MM.1S (cell line): ENCODE measurements at regions not wholly inside any gene's neighbourhood (a gene's known extent, or its start where the extent isn't known, plus 50 kb on each side); places are given as distances from the start of the nearest gene placed in this dataset.

Experiments used
- CTCF ChIP-seq: fragments of 300-600 bp; sonication (generic); IDR thresholded peaks from 2 replicates; pipeline ENCODE4 v1.5.1; 2016; ENCODE audit warnings: antibody characterized with exemption, low read length, mixed read lengths
- EZH2 ChIP-seq: fragments of 300-600 bp; sonication (generic); optimal IDR thresholded peaks from 2 replicates; pipeline ENCODE3; 2017; ENCODE audit warnings: low read depth, mild to moderate bottlenecking, antibody characterized with exemption, low read length, mixed read lengths
- EZH2phosphoT487 ChIP-seq: fragments of 300-600 bp; sonication (generic); IDR thresholded peaks from 2 replicates; pipeline ENCODE4 v1.6.1; 2018; ENCODE audit warnings: antibody characterized with exemption, low read length

DNA sequence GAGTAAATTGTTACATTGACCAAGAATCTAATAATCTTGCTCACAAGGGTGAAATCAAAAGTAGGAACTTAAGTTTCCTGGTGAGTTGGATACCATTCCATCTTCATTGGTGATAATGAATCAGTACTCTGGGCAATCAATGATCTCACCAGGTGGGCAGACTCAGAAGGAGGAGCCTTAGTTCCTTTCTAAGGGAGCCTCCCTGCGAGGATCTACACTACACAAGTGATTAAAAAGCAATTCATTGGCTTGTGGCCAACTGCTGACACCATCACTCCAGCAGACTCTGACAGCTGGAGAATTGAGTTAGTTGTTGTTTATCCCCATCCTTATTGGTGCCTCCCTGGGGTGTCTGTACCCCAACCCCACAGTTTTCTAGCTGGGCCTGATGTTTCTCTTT lies 84.1 kb upstream of the VANGL1 start:
- no peak for TF ChIP-seq CTCF
- TF ChIP-seq EZH2phosphoT487: no peak
- TF ChIP-seq EZH2: no peak
